Osteoblast (primary cell): ENCODE measurements at regions not wholly inside any gene's neighbourhood (a gene's known extent, or its start where the extent isn't known, plus 50 kb on each side); places are given as distances from the start of the nearest gene placed in this dataset.
A peak's percentile ranks its signal among the peaks of the same experiment; 100 is the strongest.

Source experiments
- DNase-seq: peaks from one replicate; pipeline ENCODE4 v3.0.0; 2011; ENCODE audit warnings: low spot score, mixed read lengths; ENCODE audit not compliant: insufficient read length; ENCODE audit errors: missing footprints
- H2AFZ ChIP-seq: 2 replicates; pipeline ENCODE4 v1.6.0; 2011; ENCODE audit warnings: mild to moderate bottlenecking, low read length
- H3K27ac ChIP-seq: 2 replicates; pipeline ENCODE4 v1.5.1; 2011; ENCODE audit warnings: mild to moderate bottlenecking, low read depth, low read length, moderate library complexity
- H3K27me3 ChIP-seq: 2 replicates; pipeline ENCODE4 v1.6.0; 2012; ENCODE audit warnings: mild to moderate bottlenecking, control low read depth, inconsistent platforms, low read length, moderate library complexity; ENCODE audit not compliant: insufficient read depth
- H3K36me3 ChIP-seq: 2 replicates; pipeline ENCODE4 v1.5.1; 2011; ENCODE audit warnings: mild to moderate bottlenecking, low read length, control low read depth, moderate library complexity; ENCODE audit not compliant: insufficient read depth
- H3K4me1 ChIP-seq: 2 replicates; pipeline ENCODE4 v1.5.1; 2011; ENCODE audit warnings: mild to moderate bottlenecking, low read length, control low read depth, moderate library complexity; ENCODE audit not compliant: insufficient read depth
- H3K4me2 ChIP-seq: 2 replicates; pipeline ENCODE4 v1.6.0; 2011; ENCODE audit warnings: mild to moderate bottlenecking, low read length; ENCODE audit not compliant: insufficient read depth
- H3K4me3 ChIP-seq: fragments of 200-600 bp; sonication (generic); 3 replicates; pipeline ENCODE4 v1.5.1; 2012; ENCODE audit warnings: mild to moderate bottlenecking, low read length, inconsistent platforms; ENCODE audit not compliant: insufficient read depth
- H3K79me2 ChIP-seq: 2 replicates; pipeline ENCODE4 v1.6.0; 2012; ENCODE audit warnings: mild to moderate bottlenecking, low read length, control low read depth, inconsistent platforms; ENCODE audit not compliant: insufficient read depth
- H3K9me3 ChIP-seq: 2 replicates; pipeline ENCODE4 v1.5.1; 2011; ENCODE audit warnings: low read depth, low read length, control low read depth
- H4K20me1 ChIP-seq: 2 replicates; pipeline ENCODE4 v1.6.0; 2012; ENCODE audit warnings: mild to moderate bottlenecking, low read length, control low read depth; ENCODE audit not compliant: insufficient read depth
- CTCF ChIP-seq: IDR thresholded peaks from 2 replicates; pipeline ENCODE4 v1.5.1; 2011; ENCODE audit warnings: mild to moderate bottlenecking, low read depth, low read length, moderate library complexity; ENCODE audit errors: extremely low read depth

GRCh38 chr9:129273941-129274684 lies 96.1 kb upstream of the IER5L start:
- Histone ChIP-seq H3K4me1 (peaks cover 25% of the 10 kb centered on the region), H3K27me3 (no peaks in the 10 kb centered on the region), H3K9me3 (no peaks in the 10 kb centered on the region), H3K4me2 (no peak overlapping the region), H3K27ac (no peak overlapping the region), H4K20me1 (no peaks in the 10 kb centered on the region), H2AFZ (no peak overlapping the region), H3K4me3 (no peak overlapping the region), H3K36me3 (no peaks in the 10 kb centered on the region), H3K79me2 (no peaks in the 10 kb centered on the region)
- peak; percentile 9 for DNase-seq
- no peak for TF ChIP-seq CTCF

- no peaks in the 10 kb centered on the region for H3K27me3 ChIP-seq
- H3K4me1 ChIP-seq: peaks cover 21% of the 10 kb centered on the region
- no peak overlapping the region for H3K27ac ChIP-seq
- TF ChIP-seq CTCF: no peak
- no peak overlapping the region for H2AFZ ChIP-seq
- no peaks in the 10 kb centered on the region for H4K20me1 ChIP-seq
- no peak overlapping the region for H3K4me3 ChIP-seq
- peak; percentile 55 for DNase-seq
- no peaks in the 10 kb centered on the region for H3K9me3 ChIP-seq
- H3K4me2 ChIP-seq: no peak overlapping the region
- no peaks in the 10 kb centered on the region for H3K79me2 ChIP-seq
- H3K36me3 ChIP-seq: no peaks in the 10 kb centered on the region
These were observed 95.3 kb upstream of the IER5L start for GRCh38 chr9:129273136-129273895.

- no peak overlapping the region for H3K27ac ChIP-seq
- no peak overlapping the region for H3K4me3 ChIP-seq
- no peaks in the 10 kb centered on the region for H4K20me1 ChIP-seq
- no peaks in the 10 kb centered on the region for H3K36me3 ChIP-seq
- peaks cover 17% of the 10 kb centered on the region for H3K4me1 ChIP-seq
- H3K27me3 ChIP-seq: no peaks in the 10 kb centered on the region
- no peak overlapping the region for H2AFZ ChIP-seq
- DNase-seq: no peak
- H3K79me2 ChIP-seq: no peaks in the 10 kb centered on the region
- no peaks in the 10 kb centered on the region for H3K9me3 ChIP-seq
- H3K4me2 ChIP-seq: no peak overlapping the region
- TF ChIP-seq CTCF: no peak
These were observed 94.4 kb upstream of the IER5L start for GRCh38 chr9:129272348-129273025.
